Stimulated activated CD4-positive, alpha-beta T cell treated with anti-CD3 and anti-CD28 coated beads, Interleukin-4, amount 100 ng/mL, for 1 hour (primary cell): ENCODE measurements at regions not wholly inside any gene's neighbourhood (a gene's known extent, or its start where the extent isn't known, plus 50 kb on each side); places are given as distances from the start of the nearest gene placed in this dataset.
"Not testable (repeated sequence)": the region's sequence is repeated elsewhere in the genome, so short reads cannot be mapped to it uniquely, and the experiment has no call there.

Experiments
- DNase-seq: peaks from one replicate; pipeline ENCODE4 v3.0.0-alpha.2; 2020

GRCh38 chr17:65301184-65301583 is 164.0 kb downstream of the RGS9 start:
- no peak for DNase-seq

GRCh38 chr17:65297916-65298315 is 160.7 kb downstream of the RGS9 start:
- DNase-seq, result no peak

DNA sequence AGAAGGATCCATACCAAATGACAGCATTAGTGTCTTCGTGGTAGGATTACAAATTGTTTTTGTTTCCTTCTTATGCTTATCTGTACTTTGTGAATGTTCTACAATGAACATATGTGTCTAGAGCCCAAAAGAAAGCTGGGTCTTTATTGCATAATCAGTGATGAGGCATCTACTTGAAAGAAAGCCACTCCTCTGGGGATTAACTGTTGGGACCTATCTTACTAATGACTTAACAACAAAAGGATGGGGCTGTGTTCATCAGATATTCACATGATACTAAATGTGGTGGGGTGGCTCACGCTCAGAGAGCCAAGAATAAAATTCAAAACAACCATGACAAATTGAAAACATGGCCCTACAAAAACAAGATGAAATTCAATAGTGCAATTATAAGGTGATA is 160.2 kb downstream of the RGS9 start:
- DNase-seq, result no peak

- peak; percentile 53 for DNase-seq
Measured at GRCh38 chr17:65294181-65294719, 157.1 kb downstream of the RGS9 start.

DNA sequence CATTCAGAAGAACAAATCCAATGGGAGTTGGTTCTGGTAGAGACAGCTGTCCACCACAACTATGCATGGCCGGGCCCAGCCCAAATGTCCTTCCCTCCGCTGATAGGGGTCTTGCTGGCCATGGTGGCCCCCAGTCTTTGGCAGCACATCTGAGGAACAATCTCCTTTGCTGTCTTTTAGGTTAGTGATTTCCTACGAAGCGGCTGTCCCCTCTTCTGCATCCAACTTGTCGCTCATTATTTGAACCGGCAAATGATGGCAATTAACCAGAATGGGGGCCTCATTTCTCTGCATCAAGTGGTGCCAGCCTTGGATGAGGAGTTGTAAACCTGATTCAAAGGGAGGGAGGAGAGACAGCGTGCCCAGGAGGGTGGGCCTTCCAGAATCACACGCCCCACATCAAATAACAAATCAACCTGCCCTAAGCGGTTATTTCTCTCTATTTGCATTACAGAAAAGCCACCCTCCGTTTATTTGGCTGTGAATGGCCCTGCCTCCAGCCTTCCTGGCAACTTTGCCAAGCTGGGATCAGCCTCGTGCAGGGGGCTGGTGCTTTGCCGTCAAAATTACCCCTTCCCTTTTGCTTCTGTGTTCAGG is 156.5 kb downstream of the RGS9 start:
- no peak for DNase-seq

GRCh38 chr17:65292430-65292829 is 155.3 kb downstream of the RGS9 start:
- no peak for DNase-seq

DNA sequence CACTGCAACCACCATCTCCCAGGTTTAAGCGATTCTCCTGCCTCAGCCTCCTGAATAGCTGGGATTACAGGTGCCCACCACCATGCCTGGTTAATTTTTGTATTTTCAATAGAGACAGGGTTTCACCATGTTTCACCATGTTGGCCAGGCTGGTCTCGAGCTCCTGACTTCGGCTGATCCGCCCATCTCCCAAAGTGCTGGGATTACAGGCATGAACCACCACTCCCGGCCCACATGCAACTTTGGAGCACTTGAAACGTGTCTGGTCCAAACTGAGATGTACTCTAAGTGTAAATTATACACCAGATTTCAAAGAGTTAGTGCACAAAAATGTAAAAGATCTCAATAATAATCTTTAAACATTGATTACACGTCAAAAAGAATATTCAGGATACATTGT is 154.1 kb downstream of the RGS9 start:
- not testable (repeated sequence) for DNase-seq

GRCh38 chr17:65290616-65291015 is 153.4 kb downstream of the RGS9 start:
- DNase-seq, result no peak

- DNase-seq, result no peak
Measured at GRCh38 chr17:65290056-65290455, 152.9 kb downstream of the RGS9 start.

- DNase-seq, result no peak
Measured at GRCh38 chr17:65287040-65287439, 149.9 kb downstream of the RGS9 start.

DNA sequence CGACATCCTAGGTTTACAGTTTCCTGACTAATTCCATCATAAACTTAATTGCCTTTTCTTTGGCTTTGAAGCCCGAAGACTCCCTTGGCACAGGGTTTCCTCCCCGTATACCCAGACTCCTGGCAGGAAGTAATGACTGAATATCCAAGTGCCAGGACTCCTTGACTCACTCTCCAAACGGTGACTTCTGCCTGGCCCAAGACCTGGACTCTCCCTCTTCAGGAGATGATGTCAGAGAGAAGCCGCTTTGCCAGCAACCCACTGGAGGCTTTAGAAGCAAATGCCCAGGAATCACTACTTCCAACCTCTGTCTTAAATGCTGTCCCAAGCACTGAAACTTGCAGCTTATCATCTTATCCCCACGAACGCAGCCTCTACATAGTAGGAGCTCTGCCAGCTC is 146.5 kb downstream of the RGS9 start:
- DNase-seq, result no peak

GRCh38 chr17:65279456-65279855 is 142.3 kb downstream of the RGS9 start:
- no peak for DNase-seq

DNA sequence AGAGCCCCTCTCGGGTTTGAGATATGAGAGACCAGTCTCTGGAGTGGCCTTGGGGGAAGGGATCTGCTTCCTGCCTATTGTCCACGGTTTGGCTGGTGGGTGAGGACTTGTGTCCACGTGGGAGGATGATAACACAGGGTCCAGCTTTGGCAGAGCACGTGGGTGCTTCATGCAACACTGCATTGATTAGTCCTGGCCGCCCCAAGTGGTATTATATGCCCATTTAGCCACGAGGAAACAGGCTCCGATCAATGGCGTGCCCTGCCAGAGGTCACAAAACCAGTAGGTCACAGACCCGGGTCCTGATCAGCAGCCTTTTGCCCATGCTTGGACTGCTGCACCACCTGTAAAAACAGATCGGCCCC is 141.6 kb downstream of the RGS9 start:
- DNase-seq, result no peak

DNA sequence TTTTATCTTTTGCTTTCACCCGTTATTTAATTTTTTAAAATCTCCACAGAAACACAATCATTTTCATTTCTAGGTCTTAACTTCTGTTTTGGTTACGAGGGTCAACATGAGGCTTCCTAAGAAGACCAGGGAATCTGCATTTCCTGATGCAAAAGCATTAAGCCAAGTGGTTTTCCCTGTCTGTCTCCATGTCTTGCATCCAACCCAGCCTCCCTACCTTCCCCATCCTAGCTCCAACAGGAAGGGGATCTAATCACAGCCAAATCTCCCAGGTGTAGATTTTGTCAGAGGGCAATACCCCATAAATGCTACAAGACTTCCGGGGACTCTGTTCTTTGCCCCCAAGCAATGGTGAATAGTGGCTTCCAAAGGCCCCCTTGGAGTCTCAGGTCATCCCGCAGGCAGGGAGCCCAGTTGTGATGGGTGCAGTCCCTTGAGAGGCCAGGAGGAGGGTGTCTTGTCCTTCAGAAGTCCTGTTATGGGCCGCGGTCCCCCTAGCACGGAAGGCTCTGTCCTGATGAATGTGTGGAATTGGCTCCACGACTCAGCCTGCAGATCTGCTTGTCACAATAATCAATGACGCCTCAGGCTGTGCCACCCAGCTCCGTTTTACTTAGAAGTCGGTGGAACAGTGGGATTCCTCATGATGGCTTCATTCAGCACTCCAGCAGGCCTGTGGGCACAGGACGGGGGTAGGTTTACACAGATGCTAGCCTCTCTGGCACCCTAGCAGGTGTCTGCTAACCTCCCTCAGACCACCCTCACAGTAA is 141.1 kb downstream of the RGS9 start:
- DNase-seq, result peak; percentile 24

DNA sequence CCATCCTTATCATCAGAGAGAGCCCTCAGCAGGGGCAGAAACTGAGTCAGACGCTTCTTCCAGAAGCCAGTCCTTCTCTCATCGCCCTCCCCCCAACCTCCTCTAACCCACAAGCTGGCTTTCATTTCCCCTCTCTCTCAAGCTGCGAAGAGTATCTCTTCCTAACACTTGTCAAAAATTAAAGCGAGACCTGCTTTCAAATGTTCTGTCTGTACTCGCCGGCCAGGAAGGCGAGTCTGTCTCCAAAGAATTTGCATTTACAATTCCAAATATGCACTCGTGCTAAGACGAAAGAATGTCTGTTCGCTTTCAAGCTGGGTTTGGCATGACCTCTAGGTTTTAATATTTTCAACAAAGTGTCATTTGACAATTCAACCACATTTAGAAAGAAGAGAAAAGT is 140.4 kb downstream of the RGS9 start:
- no peak for DNase-seq
